ENCODE measurements at regions not wholly inside any gene's neighbourhood (a gene's known extent, or its start where the extent isn't known, plus 50 kb on each side); places are given as distances from the start of the nearest gene placed in this dataset.
"Not testable (repeated sequence)": the region's sequence is repeated elsewhere in the genome, so short reads cannot be mapped to it uniquely, and the experiment has no call there.

- no peak for DNase-seq
These were observed 365.2 kb upstream of the JARID2 start for GRCh38 chr6:14880677-14881076.

DNA sequence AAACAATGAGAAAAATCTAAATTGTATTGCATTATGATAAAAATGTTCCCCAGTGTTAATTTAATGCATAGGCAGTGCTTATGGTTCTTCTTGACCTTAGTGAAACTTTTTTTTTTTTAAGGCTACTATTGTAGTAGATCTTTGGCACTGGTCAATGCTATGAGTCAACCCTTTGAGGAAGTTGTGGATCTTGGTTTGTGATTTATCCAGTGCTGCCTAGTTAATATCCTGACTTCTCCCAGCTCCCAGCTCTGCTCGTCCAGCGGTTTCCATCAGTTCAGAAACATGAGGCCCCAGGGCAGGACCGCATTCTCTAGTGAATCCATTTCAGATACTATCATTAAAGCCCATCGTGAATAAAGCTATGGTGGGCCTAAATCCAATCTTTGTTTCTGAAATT lies 364.5 kb upstream of the JARID2 start:
- DNase-seq, result peak; percentile 54

DNA sequence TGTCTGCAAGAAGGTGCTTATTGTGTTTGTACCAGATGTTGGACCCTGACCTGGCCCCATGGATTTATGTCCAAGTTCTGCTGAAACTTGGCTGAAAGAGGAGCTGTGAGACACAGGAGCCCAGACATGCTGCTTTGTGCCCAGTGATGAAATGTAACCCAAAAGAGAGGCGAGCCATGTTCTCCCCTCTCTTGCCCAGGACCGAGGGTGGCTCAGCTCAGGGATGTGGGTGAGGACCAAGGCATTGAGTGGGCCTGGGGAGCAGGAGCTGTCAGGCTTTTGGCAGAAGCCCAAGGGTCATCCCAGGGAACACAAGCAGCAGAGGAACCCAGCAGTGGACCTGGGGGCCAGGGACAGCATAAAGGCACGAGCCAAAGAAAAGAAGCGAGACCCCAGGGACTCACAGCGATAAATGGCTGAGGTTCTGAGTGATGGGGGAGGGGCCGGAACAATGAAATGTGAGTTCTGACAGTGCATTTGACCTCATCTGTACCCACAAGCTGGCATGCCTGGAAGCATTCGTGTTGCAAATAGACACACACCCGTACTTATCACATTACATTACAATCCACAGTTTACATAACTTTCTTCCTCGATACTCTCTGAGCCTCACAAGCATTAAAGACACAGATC lies 363.4 kb upstream of the JARID2 start:
- no peak for DNase-seq

DNA sequence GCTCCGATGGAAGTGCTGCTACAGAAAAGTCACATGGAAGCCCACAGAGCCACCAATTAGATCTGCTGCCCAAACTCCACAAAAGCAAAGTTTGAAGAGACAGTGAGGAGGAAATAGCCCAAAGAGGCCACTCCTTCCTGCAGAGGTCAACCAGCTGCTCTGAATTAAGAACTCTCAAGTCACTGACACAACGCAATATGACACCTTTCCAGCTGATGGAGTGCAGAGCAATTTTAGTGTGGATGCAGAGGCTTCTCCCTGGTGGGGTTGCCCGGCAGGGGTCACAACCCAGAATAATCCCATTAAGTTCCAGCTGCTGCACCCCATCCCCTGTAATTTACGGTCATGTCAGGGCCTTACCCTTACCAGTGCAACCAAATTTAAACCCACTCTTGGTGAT lies 361.9 kb upstream of the JARID2 start:
- peak; percentile 64 for DNase-seq

DNA sequence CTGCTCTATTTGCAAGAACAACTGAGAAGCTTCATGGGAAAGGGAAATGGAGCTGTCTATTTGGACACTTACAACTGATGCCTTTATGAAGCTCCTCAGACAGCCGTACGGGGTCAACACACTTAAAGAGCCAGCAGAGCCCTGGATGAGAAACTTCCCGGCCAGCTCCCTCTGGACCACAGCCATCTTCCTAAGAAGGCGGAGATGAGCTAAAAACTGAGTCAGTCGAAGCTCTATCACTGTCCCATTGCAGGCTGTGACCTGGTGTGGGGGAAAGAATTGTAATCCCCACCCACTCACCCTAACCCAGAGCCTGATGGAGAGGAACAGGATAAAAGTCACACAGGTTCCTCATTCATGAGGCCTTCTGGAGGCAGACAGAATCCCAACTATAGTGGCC lies 360.4 kb upstream of the JARID2 start:
- DNase-seq, result no peak

DNA sequence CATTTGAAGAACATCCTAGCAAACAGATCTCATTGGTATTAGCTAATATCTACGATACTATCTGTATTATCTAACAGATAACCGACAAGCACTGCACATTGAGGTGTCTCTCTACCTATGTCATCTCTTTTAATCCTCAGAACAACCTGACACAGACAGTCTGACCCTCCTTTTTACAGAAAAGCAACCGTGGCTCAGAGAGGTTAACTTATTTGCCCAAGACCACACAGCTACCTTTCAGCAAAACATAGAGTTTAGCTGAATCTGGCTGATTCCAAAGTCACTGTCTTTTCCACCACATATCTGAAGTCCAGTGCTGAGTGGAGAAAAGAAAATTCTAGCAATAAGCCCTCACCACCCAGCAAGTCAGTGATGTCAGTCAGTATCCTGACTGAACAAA lies 358.7 kb upstream of the JARID2 start:
- DNase-seq, result no peak

DNA sequence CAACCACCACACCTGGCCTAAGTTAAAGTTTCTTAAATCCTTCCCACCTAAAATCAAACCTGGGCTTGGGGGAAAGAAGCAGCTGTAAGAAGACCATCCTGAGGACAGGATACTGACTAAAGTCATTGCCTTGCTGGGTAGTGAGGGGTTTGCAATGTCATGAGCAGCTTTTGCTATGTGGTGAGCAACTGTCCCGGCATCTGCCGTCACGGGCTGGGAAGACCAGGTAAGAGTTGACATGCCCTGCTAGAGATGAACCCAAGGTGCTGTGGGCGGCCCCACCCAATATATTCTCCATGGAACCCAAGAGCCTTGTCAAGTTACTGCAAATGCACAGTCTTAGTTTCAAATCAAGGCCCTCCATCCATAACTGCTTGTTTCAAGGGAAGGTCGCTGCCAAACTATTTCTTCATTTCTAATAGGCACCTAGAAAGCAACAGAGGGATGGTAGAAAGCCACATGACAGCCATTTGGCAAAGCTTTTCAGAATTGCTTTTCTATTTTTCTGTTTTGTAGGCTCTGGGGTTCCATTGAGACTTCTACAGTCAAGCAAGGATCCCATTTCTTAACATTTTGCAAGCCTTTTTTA lies 357.8 kb upstream of the JARID2 start:
- DNase-seq, result no peak

- no peak for DNase-seq
These were observed 357.3 kb upstream of the JARID2 start for GRCh38 chr6:14888575-14889000.

DNA sequence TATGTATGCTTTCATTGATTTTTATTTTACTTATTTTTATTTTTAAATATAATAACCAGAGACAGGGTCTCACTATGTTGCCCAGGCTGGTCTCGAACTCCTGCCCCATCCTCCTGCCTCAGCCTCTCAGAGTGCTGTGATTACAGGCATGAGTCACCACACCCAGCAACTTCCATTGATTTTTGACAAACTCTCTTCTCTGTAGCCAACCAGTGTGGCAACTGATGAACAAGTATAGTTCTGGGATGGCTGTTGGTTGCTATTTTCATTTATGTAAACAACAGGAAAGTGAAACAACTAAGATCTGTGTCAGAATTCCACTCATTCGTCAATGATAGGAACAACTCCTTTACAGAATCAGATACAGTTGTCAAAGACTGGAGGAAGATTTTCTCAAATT lies 356.7 kb upstream of the JARID2 start:
- no peak for DNase-seq

DNA sequence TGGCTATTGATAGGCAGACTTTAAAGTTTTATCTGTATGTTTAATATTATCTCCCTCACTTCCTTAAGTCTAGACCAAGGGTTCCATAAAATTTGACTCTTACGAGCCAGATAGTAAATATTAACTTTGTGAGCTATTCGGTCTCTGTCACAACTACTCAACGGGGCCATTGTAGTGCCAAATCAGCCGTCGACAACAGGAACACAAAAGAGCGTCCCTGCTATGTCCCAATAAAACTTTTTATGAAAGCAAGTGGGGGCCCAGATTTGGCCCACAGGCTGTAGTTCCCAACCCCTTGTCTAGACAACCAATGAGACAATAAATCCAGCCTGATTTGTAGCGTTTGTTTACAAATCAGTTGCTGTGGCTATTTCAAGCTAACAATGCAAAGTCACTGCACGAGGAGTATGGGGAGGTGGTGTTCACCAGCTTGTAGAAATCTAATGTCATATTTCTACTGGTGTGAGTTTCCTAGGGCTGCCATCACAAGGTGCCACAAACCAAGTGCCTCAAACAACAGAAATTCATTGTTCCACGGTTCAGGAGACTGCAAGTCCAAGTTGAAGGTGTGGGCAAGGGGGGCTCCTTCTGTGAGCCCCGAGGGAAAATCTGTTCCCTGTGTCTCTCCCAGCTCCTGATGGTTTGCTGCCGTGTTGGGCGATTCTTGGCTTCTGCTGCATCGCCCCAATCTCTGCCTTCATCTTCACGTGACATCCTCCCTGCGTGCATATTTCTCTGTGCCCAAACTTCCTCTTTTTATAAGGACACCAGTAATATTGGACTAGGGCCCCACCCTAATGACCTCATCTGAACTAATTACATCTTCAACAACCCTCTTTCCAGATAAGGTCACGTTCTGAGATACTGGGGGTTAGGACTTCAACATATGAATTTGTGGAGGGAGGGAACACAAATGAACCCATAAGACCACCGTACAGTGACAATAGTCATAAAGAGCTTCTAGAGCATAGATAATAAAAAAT lies 356.0 kb upstream of the JARID2 start:
- no peak for DNase-seq

DNA sequence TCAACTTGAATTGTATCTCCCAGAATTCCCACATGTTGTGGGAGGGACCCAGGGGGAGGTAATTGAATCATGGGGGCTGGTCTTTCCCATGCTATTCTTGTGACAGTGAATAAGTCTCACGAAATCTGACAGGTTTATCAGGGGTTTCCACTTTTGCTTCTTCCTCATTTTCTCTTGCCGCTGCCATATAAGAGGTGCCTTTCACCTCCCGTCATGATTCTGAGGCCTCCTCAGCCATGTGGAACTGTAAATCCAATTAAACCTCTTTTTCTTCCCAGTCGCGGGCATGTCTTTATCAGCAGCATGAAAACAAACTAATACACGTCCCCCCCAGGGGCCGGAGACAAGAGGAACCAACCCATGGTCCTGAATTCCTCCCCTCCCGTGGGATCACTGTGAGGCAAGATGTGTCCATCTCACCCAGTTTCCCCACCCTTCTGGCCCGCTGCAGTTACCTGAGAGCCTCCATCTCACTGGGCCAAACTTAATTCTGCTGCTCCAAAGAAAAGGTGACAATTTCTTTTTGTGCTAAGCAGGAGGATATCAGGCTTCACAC lies 354.0 kb upstream of the JARID2 start:
- not testable (repeated sequence) for DNase-seq

GRCh38 chr6:14894105-14894504 lies 351.8 kb upstream of the JARID2 start:
- DNase-seq, result no peak

GRCh38 chr6:14896475-14896874 lies 349.4 kb upstream of the JARID2 start:
- no peak for DNase-seq

DNA sequence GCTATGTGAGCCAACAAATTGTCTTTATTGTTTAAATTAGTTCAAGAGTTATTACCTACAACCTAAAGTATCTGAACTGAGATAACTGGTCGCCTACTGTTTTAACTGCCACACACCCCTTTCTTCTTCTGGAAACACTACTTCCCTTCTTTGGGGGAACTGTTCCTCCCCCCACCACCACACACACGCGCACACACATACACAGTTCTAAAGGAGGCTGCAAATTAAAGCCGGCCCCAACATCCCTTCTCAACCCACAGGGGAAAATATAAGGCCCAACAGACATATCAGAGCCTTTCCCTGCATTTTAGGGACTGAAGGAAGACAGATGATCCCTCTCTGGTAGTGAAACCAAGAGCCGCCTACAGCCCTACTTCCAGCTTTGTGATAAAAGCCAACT lies 348.0 kb upstream of the JARID2 start:
- no peak for DNase-seq

DNA sequence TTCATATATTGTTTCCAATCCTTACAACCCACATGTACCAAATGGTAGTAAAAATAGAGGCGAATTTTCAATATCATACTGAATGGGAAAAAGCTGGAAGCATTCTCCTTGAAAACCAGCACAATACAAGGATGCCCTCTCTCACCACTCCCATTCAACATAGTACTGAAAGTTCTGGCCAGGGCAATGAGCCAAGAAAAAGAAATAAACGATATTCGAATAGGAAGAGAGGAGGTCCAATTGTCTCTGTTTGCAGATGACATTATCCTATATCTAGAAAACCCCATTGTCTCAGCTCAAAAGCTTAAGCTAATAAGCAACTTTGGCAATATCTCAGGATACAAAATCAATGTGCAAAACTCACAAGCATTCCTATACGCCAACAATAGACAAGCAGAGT lies 346.4 kb upstream of the JARID2 start:
- not testable (repeated sequence) for DNase-seq

DNA sequence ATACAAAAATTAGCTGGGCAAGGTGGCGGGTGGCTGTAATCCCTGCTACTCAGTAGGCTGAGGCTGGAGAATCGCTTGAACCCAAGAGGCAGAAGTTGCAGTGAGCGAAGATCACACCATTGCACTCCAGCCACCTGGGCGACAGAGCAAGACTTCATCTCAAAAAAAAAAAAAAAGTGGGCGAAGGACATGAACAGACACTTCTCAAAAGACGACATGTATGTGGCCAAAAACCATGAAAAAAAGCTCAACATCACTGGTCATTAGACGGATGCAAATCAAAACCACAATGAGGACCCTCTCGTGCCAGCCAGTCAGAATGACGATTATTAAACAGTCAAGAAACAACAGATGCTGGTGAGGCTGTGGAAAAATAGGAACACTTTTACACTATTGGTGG lies 344.9 kb upstream of the JARID2 start:
- DNase-seq, result no peak

DNA sequence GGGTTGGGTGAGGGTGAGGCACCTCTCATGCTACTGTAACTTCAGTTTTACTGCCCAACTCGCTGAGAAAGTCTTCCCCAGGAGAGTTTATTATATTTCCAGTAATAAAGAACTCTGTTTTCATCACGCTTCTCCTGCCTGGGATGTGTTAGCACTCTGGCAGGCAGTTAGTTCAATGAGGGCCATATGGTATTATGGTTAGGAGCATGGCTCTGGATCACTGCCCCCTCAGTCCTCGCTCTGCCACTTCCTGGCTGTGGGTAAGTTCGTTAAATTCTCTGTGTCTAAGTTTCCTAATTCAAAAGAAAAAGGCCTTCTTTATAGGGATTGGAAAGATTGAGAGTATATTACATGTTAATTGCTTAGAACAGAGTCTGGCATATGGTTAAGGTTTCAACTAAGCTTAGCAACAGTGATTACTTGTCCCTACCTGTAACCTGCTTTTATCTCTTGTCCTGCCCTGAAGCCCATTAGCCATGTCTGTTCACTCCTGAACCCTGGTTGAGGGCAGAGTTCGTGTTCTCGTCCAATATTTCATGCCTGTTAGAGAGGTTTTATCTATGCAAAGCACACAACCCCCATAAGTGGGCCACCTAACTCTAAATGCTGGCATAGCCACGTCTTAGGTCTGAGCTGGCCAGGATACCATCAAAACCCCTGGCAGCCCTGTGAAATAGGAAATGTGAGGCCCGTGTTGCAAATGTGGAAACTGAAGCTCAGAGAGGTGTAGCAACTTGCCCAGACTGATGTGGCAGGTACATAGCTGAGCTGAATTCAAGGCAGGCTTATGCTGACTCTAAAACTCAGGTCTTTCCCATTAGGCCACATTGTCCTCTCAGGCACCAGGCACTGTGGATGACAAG lies 342.5 kb upstream of the JARID2 start:
- DNase-seq, result no peak

GRCh38 chr6:14905201-14905600 lies 340.7 kb upstream of the JARID2 start:
- no peak for DNase-seq

- DNase-seq, result no peak
These were observed 339.2 kb upstream of the JARID2 start for GRCh38 chr6:14906621-14907020.

DNA sequence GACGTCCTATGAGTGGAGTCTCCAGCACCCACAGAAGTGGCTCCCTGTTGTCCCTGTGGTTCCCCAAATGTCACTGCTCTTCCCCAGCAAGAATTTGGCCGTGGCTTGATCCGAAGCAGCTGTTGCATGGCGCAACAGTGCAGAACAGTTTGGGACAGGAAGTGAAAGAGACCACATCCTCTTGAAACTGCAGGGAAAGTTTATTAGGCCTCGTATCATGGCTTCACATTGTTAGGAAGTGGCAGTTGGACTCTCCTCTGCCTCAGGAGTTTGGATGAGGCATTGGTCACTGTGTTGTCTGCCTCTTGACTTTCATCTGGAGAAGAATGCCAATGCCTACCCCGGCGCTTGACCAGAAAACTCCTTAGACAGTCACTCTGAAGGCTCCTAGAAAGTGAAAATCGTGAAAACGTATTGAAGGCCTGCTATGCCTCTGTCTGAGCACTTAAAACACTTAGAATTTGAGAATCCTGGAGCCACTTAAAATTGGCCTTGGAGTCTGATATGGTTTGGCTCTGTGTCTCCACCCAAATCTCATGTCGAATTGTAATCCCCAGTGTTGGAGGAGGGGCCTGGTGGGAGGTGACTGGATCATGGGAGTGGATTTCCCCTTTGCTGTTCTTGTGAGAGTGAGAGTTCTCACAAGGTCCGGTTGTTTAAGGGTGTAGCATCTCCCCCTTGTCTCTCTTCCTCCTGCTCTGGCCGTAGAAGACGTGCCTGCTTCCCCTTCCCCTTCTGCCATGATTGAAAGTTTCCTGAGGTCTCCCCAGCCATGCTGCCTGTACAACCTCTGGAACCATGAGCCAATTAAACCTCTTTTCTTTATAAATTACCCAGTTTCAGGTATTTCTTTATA lies 334.9 kb upstream of the JARID2 start:
- DNase-seq, result peak; percentile 39

DNA sequence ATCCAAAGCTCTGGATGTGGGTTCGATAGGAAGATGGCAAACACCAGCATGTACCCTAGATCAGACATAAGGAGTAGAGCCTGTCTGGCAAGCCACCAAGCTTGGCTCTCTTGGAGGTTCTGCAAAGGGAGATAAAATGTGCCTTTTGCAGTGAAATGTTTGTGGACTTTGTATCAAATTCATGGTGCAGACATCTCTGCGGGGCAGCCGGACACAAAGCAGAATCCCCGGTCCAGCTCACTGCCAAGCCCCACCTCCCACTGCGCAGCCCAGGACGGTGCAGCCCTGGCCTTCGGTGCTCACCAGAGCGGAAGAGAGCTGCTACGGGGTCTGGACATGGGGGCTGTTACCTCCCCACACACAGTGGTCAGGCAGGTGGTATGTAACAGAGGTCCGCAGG lies 333.6 kb upstream of the JARID2 start:
- DNase-seq, result no peak

DNA sequence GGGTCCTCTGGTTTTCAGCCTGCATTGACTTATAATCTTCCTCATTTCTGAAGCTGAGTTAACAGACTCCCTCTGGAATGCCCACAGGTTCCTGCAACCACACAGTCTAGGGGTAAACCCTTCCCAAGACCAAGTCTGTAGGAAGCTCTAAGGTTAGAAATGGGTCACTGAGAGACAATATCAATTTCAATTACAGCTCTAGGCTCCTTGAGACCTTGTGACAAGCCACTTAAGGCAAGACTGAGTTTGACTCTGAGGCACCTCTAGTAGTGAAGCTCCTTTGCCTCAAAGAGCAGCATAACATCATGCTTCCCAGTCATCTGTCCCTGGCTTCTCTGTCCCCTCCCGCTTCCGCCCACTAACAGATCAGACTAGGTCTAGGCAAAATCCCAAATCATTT lies 333.2 kb upstream of the JARID2 start:
- no peak for DNase-seq

All from fibroblast of skin of right quadriceps (primary cell).